GM04503 (cell line): ENCODE measurements at regions not wholly inside any gene's neighbourhood (a gene's known extent, or its start where the extent isn't known, plus 50 kb on each side); places are given as distances from the start of the nearest gene placed in this dataset.

Experiments
- DNase-seq: peaks from one replicate; pipeline ENCODE4 v3.0.0-alpha.2; 2012; ENCODE audit warnings: low read depth

GRCh38 chr12:4106621-4107020 is 166.9 kb upstream of the CCND2 start:
- no peak for DNase-seq

- no peak for DNase-seq
Measured at GRCh38 chr12:4104722-4105244, 168.8 kb upstream of the CCND2 start.

- DNase-seq = no peak
Measured at GRCh38 chr12:4099276-4099675, 174.3 kb upstream of the CCND2 start.

- no peak for DNase-seq
Measured at GRCh38 chr12:4091016-4091743, 182.4 kb upstream of the CCND2 start.

- DNase-seq = no peak
Measured at GRCh38 chr12:4089956-4090355, 183.6 kb upstream of the CCND2 start.

- DNase-seq = no peak
Measured at GRCh38 chr12:4089121-4089606, 184.4 kb upstream of the CCND2 start.

- no peak for DNase-seq
Measured at GRCh38 chr12:4088451-4088850, 185.1 kb upstream of the CCND2 start.

- no peak for DNase-seq
Measured at GRCh38 chr12:4086481-4086880, 187.1 kb upstream of the CCND2 start.

- no peak for DNase-seq
Measured at GRCh38 chr12:4084573-4084972, 189.0 kb upstream of the CCND2 start.

- DNase-seq = no peak
Measured at GRCh38 chr12:4082809-4083403, 190.7 kb upstream of the CCND2 start.

- DNase-seq = no peak
Measured at GRCh38 chr12:4080213-4080612, 193.3 kb upstream of the CCND2 start.

GRCh38 chr12:4074129-4074528 is 199.4 kb upstream of the CCND2 start:
- DNase-seq = no peak

GRCh38 chr12:4069670-4070010 is 196.4 kb upstream of the PARP11 start:
- no peak for DNase-seq

GRCh38 chr12:4068981-4069669 is 195.9 kb upstream of the PARP11 start:
- DNase-seq = no peak

- no peak for DNase-seq
Measured at GRCh38 chr12:4064008-4064407, 190.8 kb upstream of the PARP11 start.

- DNase-seq = no peak
Measured at GRCh38 chr12:4059898-4060568, 186.8 kb upstream of the PARP11 start.

GRCh38 chr12:4056910-4057845 is 184.0 kb upstream of the PARP11 start:
- no peak for DNase-seq

GRCh38 chr12:4054630-4055029 is 181.4 kb upstream of the PARP11 start:
- DNase-seq = no peak

- no peak for DNase-seq
Measured at GRCh38 chr12:4052691-4053090, 179.5 kb upstream of the PARP11 start.

GRCh38 chr12:4051596-4051995 is 178.4 kb upstream of the PARP11 start:
- no peak for DNase-seq

GRCh38 chr12:4050340-4050739 is 177.1 kb upstream of the PARP11 start:
- no peak for DNase-seq
